Heart left ventricle (tissue), 13 donors: ENCODE measurements at regions not wholly inside any gene's neighbourhood (a gene's known extent, or its start where the extent isn't known, plus 50 kb on each side); places are given as distances from the start of the nearest gene placed in this dataset.

Experiments used
- POLR2A ChIP-seq, 2 donors: fragments of 450-650 bp; IDR thresholded peaks; one replicate each; pipeline ENCODE4 v1.6.1; 2017; ENCODE audit warnings: antibody characterized with exemption in 2 of 2, mild to moderate bottlenecking in 2 of 2, moderate library complexity in 2 of 2
- TF ChIP-seq, protein P1 (sequence below), 12 donors: fragments of 200-600 bp; sonication (generic) in 4 of 12; IDR thresholded peaks; one replicate each; pipeline versions ENCODE4 v1.5.0 to v1.8.0; 2018 to 2022; ENCODE audit warnings: antibody characterized with exemption in 12 of 12, mild to moderate bottlenecking in 5 of 12
- donor health status: ischemic (EF 13 %, LVEDD 7.1; RV severe dilation, severe dysfunction).
- donor health status: DM: no; HTN: yes; CAD: no.
- donor health status: DM: no; HTN: no; CAD: no.
- donor health status: ischemic (EF 25% LVEDD 6.9; RV normal size, moderate dysfunction).
- donor health status: ischemic (EF 25% LVEDD 5.7; RV mildly dilated, moderate dysfunction).
- donor health status: ischemic (EF 35%, LVEDD 5.7; RV mildly dilated, moderate dysfunction).
- donor health status: nonischemic (EF 11% LVEDD 7.7; RV severe dilation, severe dysfunction).
- donor health status: DM: yes; HTN: yes; CAD: no.
- donor health status: PGD.
- donor health status: ischemic (EF 29% LVEDD 5.4; RV normal size, mild dysfunction).
- donor health status: nonischemic (EF 23%, LVEDD 6.1; RV moderate dilation, normal function).

- no peak for TF ChIP-seq POLR2A (IDR thresholded peaks at IDR 0.05)
- TF ChIP-seq, protein P1, sequence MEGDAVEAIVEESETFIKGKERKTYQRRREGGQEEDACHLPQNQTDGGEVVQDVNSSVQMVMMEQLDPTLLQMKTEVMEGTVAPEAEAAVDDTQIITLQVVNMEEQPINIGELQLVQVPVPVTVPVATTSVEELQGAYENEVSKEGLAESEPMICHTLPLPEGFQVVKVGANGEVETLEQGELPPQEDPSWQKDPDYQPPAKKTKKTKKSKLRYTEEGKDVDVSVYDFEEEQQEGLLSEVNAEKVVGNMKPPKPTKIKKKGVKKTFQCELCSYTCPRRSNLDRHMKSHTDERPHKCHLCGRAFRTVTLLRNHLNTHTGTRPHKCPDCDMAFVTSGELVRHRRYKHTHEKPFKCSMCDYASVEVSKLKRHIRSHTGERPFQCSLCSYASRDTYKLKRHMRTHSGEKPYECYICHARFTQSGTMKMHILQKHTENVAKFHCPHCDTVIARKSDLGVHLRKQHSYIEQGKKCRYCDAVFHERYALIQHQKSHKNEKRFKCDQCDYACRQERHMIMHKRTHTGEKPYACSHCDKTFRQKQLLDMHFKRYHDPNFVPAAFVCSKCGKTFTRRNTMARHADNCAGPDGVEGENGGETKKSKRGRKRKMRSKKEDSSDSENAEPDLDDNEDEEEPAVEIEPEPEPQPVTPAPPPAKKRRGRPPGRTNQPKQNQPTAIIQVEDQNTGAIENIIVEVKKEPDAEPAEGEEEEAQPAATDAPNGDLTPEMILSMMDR (IDR thresholded peaks at IDR 0.05), result no peak
These were observed 148.3 kb upstream of the PRPS1L1 start for GRCh38 chr7:18175801-18176450.
